HepG2 (cell line): ENCODE measurements at regions not wholly inside any gene's neighbourhood (a gene's known extent, or its start where the extent isn't known, plus 50 kb on each side); places are given as distances from the start of the nearest gene placed in this dataset.

Experiments used
- HOXA3 ChIP-seq: sonication (generic); formaldehyde crosslinking; IDR thresholded peaks from 2 replicates; pipeline ENCODE4 v1.5.0; 2020; ENCODE audit warnings: missing genetic modification reagents
- NCOR1 ChIP-seq: fragments of 200-600 bp; sonication (generic); IDR thresholded peaks from 2 replicates; pipeline ENCODE4 v1.7.0; 2017; ENCODE audit warnings: antibody characterized with exemption, low read length, borderline replicate concordance
- RAD21 ChIP-seq: fragments of 450-650 bp; formaldehyde crosslinking; IDR thresholded peaks from 2 replicates; pipeline ENCODE4 v1.5.0; 2020; ENCODE audit warnings: mild to moderate bottlenecking
- SATB2 ChIP-seq: sonication (generic); formaldehyde crosslinking; IDR thresholded peaks from 2 replicates; pipeline ENCODE4 v1.5.0; 2020; ENCODE audit warnings: missing genetic modification reagents
- TGIF2 ChIP-seq: IDR thresholded peaks from 2 replicates; pipeline ENCODE4 v1.6.1; 2016; ENCODE audit warnings: control low read depth, missing compliant biosample characterization
- ZHX2 ChIP-seq, 2 experiments: sonication (generic) in 1 of 2; formaldehyde crosslinking in 1 of 2; IDR thresholded peaks; 2 replicates each; pipeline versions ENCODE4 v1.6.1 to v1.9.0; 2014 to 2022; ENCODE audit warnings: antibody characterized with exemption in 1 of 2, borderline replicate concordance in 1 of 2, inconsistent platforms in 1 of 2, low read depth in 1 of 2, missing genetic modification reagents in 1 of 2
- ZNF17 ChIP-seq: sonication (generic); formaldehyde crosslinking; IDR thresholded peaks from 2 replicates; pipeline ENCODE4 v1.5.0; 2020; ENCODE audit warnings: mild to moderate bottlenecking, missing genetic modification reagents
- TF ChIP-seq, protein P1 (sequence below): sonication (generic); formaldehyde crosslinking; IDR thresholded peaks from 2 replicates; pipeline ENCODE4 v1.4.0; 2020; ENCODE audit warnings: missing genetic modification reagents

- no peak for TF ChIP-seq ZHX2 (IDR thresholded peaks at IDR 0.05; ENCODE audit: low read depth)
- TF ChIP-seq ZHX2 (CRISPR knock-in tag; IDR thresholded peaks at IDR 0.05; ENCODE audit: borderline replicate concordance), result no peak
- TF ChIP-seq ZNF17, result no peak
- TF ChIP-seq HOXA3 (CRISPR knock-in tag), result no peak
- no peak for TF ChIP-seq TGIF2 (CRISPR knock-in tag)
- TF ChIP-seq, protein P1, sequence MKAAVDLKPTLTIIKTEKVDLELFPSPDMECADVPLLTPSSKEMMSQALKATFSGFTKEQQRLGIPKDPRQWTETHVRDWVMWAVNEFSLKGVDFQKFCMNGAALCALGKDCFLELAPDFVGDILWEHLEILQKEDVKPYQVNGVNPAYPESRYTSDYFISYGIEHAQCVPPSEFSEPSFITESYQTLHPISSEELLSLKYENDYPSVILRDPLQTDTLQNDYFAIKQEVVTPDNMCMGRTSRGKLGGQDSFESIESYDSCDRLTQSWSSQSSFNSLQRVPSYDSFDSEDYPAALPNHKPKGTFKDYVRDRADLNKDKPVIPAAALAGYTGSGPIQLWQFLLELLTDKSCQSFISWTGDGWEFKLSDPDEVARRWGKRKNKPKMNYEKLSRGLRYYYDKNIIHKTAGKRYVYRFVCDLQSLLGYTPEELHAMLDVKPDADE (CRISPR knock-in tag), result no peak
- TF ChIP-seq NCOR1, result no peak
- no peak for TF ChIP-seq RAD21 (CRISPR knock-in tag)
- TF ChIP-seq SATB2 (CRISPR knock-in tag), result no peak
Observed at GRCh38 chr13:21833921-21834320, 163.0 kb downstream of the FGF9 start (continued).
